ENCODE measurements at regions not wholly inside any gene's neighbourhood (a gene's known extent, or its start where the extent isn't known, plus 50 kb on each side); places are given as distances from the start of the nearest gene placed in this dataset.

DNA sequence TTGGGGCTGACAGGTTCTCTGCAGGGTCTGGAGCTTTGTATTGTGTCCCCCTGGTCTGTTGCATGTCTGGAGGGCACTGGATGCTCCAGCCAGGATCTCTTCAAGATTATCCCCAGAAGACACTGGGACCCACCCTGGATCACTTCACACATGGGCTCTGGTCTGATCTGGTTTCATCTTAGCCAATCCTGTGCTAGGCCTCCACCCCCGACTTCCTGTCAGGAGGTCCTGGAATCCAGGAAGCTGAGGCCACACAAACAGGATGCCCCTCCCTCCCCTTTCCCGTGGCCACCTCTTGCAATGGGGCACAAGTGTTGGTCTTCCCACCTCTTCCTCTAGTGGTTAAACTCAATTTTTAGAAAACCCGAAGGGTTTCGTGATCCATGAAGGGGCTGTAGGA is 242.6 kb upstream of the MVB12B start:
- H3K27ac ChIP-seq = no peak overlapping the region
- DNase-seq = no peak
- H3K4me3 ChIP-seq = no peak overlapping the region
- H3K4me1 ChIP-seq = no peaks in the 10 kb centered on the region
- no peaks in the 10 kb centered on the region for H3K9me3 ChIP-seq
- no peaks in the 10 kb centered on the region for H3K36me3 ChIP-seq
- TF ChIP-seq, protein P1, sequence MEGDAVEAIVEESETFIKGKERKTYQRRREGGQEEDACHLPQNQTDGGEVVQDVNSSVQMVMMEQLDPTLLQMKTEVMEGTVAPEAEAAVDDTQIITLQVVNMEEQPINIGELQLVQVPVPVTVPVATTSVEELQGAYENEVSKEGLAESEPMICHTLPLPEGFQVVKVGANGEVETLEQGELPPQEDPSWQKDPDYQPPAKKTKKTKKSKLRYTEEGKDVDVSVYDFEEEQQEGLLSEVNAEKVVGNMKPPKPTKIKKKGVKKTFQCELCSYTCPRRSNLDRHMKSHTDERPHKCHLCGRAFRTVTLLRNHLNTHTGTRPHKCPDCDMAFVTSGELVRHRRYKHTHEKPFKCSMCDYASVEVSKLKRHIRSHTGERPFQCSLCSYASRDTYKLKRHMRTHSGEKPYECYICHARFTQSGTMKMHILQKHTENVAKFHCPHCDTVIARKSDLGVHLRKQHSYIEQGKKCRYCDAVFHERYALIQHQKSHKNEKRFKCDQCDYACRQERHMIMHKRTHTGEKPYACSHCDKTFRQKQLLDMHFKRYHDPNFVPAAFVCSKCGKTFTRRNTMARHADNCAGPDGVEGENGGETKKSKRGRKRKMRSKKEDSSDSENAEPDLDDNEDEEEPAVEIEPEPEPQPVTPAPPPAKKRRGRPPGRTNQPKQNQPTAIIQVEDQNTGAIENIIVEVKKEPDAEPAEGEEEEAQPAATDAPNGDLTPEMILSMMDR (IDR thresholded peaks at IDR 0.05) = no peak
- no peak for TF ChIP-seq POLR2A (IDR thresholded peaks at IDR 0.05)
- H3K27me3 ChIP-seq = no peaks in the 10 kb centered on the region

- no peak for DNase-seq
- no peaks in the 10 kb centered on the region for H3K9me3 ChIP-seq
- H3K4me3 ChIP-seq = no peak overlapping the region
- H3K4me1 ChIP-seq = no peaks in the 10 kb centered on the region
- H3K27ac ChIP-seq = no peak overlapping the region
- TF ChIP-seq, protein P1 (IDR thresholded peaks at IDR 0.05) = no peak
- TF ChIP-seq POLR2A (IDR thresholded peaks at IDR 0.05) = no peak
- H3K27me3 ChIP-seq = no peaks in the 10 kb centered on the region
- H3K36me3 ChIP-seq = no peaks in the 10 kb centered on the region
These were observed 241.9 kb upstream of the MVB12B start for GRCh38 chr9:126084696-126085095.

- H3K36me3 ChIP-seq = no peaks in the 10 kb centered on the region
- no peak for TF ChIP-seq POLR2A (IDR thresholded peaks at IDR 0.05)
- TF ChIP-seq, protein P1 (IDR thresholded peaks at IDR 0.05) = no peak
- DNase-seq = no peak
- H3K9me3 ChIP-seq = no peaks in the 10 kb centered on the region
- no peaks in the 10 kb centered on the region for H3K27me3 ChIP-seq
- no peak overlapping the region for H3K27ac ChIP-seq
- H3K4me1 ChIP-seq = no peaks in the 10 kb centered on the region
- no peak overlapping the region for H3K4me3 ChIP-seq
These were observed 241.5 kb upstream of the MVB12B start for GRCh38 chr9:126085170-126085569.

DNA sequence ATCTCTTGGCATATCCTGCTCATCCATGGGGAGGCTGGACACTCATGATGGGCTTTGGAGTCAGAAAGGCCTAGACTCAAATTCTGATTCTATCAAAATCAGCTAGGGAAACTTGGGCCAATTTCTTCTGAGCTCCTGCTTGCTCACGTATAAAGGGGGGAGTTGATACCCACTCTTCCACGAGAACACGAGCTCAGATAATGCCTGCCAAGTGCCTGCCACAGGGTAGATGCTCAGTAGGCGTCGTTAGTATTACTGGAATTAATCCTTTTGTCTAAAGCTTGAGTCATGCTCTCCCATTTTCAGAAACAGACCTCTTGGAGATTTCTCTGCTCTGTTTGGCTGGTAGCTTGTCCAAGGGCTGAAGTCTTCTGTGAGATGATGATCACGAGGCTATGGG is 238.3 kb upstream of the MVB12B start:
- Histone ChIP-seq H3K36me3 (no peaks in the 10 kb centered on the region), H3K27me3 (no peaks in the 10 kb centered on the region), H3K4me3 (no peak overlapping the region), H3K9me3 (no peaks in the 10 kb centered on the region), H3K4me1 (no peaks in the 10 kb centered on the region), H3K27ac (no peak overlapping the region)
- no peak for DNase-seq
- TF ChIP-seq POLR2A (IDR thresholded peaks at IDR 0.05) = no peak
- TF ChIP-seq, protein P1 (IDR thresholded peaks at IDR 0.05) = no peak

DNA sequence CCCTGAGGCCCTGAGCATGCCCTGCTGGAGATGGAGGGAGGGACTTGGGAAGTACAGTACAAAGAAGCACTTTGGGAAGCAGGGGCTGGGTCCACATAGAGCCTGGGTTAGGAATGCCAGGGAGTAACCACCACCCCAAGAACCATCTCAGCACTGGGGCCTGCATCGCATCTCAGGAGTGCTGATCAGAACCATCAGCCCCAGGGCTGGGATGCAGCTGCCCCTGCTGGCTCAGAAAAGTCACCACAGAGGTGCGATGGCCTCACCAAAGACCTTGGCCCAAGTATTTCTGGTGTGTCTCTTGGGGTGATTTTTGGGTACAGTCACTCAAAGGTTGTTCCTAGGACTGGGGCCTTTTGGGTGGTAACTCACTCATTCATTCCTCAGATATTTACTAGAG is 236.8 kb upstream of the MVB12B start:
- H3K9me3 ChIP-seq = no peaks in the 10 kb centered on the region
- DNase-seq = no peak
- no peak overlapping the region for H3K4me3 ChIP-seq
- no peaks in the 10 kb centered on the region for H3K36me3 ChIP-seq
- no peaks in the 10 kb centered on the region for H3K4me1 ChIP-seq
- no peak overlapping the region for H3K27ac ChIP-seq
- no peak for TF ChIP-seq POLR2A (IDR thresholded peaks at IDR 0.05)
- TF ChIP-seq, protein P1 (IDR thresholded peaks at IDR 0.05) = no peak
- no peaks in the 10 kb centered on the region for H3K27me3 ChIP-seq

GRCh38 chr9:126093771-126094170 is 232.9 kb upstream of the MVB12B start:
- no peak overlapping the region for H3K27ac ChIP-seq
- no peaks in the 10 kb centered on the region for H3K4me1 ChIP-seq
- DNase-seq = no peak
- no peak for TF ChIP-seq POLR2A (IDR thresholded peaks at IDR 0.05)
- TF ChIP-seq, protein P1 (IDR thresholded peaks at IDR 0.05) = no peak
- no peaks in the 10 kb centered on the region for H3K9me3 ChIP-seq
- H3K36me3 ChIP-seq = no peaks in the 10 kb centered on the region
- no peaks in the 10 kb centered on the region for H3K27me3 ChIP-seq
- H3K4me3 ChIP-seq = no peak overlapping the region

Measured in Peyer's patch (tissue), 4 donors.